Endometrial microvascular endothelial cells (primary cell): ENCODE measurements at regions not wholly inside any gene's neighbourhood (a gene's known extent, or its start where the extent isn't known, plus 50 kb on each side); places are given as distances from the start of the nearest gene placed in this dataset.

ENCODE experiments used
- in situ Hi-C: cut with HindIII; loops from 2 replicates; pipeline ENCODE4 v1.10.0; 2017; ENCODE audit warnings: low sequenced_read_pairs, low pct_unique_long_range_greater_than_20kb; ENCODE audit errors: inconsistent ontology term

DNA sequence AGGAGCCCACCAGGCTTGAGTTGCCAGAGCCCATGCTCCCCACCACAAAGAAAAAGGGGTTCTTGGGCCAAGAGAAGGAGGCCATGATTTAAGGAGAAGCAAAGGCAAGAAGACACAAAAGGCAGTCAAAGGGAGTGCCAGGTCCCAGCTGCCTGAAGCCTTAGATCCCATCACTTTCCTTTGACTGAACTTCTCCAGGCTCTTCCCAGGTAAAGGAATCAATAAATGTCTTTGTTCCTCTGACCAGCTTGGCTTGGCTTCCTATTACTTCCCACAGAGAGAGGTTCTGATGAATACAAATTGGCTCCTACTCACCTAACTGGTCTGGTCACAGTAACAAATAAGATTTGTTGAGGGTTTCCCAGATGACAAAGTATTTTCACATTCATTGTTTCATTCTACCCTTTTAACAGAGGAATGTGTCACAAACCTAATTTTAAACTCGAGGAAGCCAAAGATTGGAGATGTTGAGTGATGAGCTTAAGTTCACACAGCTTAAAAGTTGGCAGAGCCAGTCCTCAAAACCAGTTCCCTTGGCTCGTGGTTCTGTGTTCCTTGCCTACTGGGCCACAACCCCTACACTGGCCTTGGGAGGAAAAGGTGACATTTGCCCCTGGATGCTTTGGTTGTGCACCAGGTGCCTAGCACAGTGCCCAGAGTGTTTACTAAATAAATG is 96.4 kb upstream of the SESN3 start:
- in situ Hi-C loops, result no loop called here

DNA sequence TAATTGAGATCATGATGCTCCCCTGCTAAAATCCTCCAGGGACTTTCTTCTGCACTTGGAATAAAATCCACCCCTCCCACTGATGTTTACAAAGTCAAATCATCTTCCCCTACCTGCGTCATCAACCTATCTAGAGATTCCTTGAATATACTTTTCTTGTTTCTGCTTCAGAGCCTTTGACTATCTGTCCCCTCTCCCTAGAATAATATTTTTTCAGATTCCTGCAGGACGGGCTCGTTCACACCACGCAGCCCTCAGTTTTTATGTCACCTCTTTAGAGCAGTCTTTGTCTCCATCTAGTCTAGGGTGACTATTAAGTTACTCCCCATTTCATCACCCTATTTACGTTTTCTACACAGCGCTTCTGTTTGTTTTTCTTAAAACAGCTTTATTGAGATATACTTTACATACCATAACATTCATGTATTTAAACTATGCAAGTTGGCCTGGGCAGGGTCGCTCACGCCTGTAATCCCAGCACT is 94.8 kb upstream of the SESN3 start:
- in situ Hi-C loops, result no loop called here

DNA sequence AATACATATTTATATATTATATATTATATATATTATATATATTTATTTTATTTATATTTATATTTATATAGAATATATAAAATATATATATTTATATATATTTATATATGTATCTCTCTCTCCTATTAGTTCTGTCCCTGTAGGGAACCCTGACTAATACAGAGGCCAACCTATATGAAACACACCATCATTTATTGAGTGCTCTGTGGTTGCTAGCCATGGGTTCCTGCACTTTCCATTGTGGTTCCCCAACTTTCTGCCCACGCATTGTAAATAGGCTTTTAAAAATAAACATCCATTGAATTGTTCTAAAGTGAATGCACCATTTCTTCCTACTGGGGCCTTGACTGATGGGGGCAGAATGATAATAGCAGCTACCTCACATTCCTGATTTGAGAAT is 93.8 kb upstream of the SESN3 start:
- in situ Hi-C loops, result no loop called here

DNA sequence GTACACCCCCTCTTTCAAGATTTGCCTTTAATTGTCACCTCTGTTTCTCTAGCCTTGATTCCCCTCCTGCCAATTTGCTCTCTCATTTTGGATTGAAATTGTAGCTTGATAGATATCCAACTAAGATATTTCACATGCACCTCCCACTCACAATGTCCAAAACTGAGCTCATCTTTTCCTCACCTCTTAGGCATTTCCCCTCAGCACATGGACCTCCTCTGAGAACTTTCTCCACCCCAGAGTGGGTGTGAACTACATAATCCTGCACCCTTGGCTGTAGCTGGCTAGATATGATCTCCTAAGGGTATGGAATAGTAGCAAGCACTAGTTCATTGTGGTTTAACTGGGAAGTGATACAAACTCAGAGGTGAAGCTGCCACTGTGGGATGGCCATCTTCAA is 91.5 kb upstream of the SESN3 start:
- in situ Hi-C loops, result no loop called here

DNA sequence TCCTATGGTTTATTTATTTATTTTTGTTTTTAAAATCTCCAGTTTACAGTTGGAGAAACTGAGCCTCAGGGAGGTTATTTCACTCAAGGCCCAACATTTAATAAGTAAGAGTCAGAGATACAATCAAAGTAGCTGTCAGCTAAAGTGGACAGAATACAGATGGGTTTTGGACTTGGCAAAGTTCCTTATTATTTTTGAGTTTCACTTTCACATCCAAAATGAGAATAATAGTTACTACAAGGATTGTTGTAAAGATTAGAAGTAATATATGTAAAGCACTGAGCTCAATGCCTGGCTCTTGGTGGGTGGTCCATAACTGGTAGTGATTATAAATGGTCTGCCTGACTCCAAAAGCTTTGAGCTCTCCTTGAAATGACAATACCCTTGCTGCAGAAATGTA is 87.5 kb upstream of the SESN3 start:
- in situ Hi-C loops, result no loop called here

DNA sequence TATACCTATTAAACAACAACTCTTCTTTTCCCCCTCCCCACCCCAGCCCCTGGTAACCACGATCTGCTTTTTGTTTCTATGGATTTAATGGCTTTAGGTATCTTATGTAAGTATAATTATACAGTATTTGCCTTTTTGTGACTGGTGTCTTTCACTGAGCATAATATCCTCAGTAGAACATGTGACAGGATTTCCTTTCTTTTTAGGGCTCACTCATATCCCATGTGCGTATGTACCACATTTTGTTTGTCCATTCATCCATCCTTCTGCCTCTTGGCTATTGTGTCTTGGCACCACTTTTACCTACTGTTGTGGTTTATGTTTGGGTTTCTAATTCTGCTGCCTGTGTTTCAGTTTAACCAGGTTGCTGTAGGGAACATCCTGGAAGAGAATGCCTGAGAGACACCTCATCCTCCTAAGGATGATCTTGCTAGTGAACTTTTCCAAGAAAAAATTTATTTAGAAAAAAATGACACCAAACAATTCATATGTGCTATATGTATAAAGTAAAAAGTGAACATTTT is 77.6 kb upstream of the SESN3 start:
- in situ Hi-C loops, result no loop called here

DNA sequence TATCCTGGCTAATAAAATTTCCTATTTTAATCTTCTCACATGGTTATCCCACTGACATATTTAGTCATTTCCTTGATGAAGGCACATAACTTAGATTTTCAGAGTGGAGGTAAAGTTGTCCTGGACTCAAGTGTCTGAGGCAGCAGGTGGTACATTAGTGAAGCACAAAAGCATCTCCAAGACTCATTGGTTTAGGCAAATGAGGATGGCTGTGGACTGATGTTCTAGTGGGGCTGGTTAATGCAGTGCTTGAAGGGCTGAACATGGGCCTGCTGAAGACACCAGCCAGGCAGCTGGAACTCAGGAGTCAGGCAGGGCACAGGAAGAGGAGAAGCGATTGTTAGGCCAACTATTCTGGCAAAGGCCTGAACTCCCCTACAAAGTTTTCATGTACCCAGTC is 76.3 kb upstream of the SESN3 start:
- in situ Hi-C loops, result no loop called here

DNA sequence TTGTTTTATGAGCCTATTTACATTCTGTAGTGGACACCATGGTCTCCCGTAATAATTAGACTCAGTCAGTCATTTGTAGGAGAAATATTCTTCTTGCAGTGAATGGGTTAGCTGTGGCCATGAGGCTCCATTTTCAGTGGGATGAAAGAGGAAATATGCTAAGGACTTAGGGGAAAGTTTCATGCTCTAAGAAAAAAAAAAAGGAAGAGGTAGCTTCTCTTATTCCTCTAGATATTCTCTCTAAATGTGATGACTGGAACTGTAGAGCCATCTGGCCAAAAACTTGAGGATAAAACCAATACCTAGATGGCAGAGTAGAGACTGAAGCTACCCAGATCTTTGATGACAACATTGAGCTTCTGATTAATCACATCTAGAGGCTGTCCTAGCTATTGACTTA is 75.8 kb upstream of the SESN3 start:
- in situ Hi-C loops, result no loop called here

DNA sequence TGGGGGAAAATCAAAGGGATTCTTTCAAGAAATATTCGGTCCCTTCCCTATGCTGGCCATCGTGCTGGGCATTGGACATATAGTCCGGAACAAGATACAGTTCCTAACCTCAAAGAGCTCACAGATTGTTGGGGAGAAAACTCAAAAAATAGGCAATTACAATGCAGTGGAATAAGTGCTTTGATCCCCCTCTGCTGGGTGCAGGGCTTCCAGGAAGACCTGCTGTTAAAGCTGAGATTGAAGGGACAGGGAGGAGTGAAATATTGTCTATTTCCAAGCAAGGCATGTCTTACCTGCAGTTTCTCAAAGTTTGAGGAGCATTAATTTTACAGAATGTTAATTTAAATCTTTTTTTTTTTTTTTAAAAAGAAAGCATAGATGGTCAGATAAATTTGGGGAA is 75.1 kb upstream of the SESN3 start:
- in situ Hi-C loops, result no loop called here

DNA sequence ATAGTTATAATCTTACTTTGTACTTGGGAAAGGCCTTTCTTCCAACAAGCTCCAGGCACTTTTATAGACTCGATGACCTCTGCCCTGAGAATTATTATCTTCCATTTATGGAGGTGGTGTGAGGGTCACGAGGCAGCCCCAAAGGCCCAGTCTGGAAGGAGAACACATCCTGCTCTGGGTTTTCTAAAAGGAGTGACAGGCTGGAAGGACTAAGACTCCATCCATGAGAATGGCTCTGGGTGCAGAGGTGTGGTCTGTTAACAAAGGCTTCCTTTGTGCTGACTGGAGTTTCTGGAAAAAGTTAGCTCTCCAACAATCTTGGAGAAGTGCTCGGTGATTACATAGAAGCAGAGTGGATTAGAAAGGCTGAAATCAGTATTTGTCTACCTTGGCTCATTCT is 74.7 kb upstream of the SESN3 start:
- in situ Hi-C loops, result no loop called here

DNA sequence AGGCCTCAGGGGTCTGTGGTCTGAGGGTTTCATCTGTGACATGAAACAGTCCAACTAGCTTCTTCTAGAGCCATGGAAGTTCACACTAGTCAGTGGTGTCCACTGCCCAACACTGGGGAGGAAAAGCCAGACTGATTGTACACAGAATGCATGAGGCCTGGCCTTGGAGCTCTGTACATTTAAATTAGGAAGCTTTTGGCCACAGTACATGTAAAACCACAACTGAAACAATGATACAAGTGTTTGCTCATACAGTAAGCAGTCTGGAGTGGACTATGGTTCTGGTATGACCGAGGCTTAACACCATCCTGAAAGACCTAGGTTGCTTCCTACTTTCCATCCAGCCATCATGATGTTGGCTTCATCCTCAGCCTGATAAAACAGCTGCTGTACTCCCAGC is 73.8 kb upstream of the SESN3 start:
- in situ Hi-C loops, result no loop called here

DNA sequence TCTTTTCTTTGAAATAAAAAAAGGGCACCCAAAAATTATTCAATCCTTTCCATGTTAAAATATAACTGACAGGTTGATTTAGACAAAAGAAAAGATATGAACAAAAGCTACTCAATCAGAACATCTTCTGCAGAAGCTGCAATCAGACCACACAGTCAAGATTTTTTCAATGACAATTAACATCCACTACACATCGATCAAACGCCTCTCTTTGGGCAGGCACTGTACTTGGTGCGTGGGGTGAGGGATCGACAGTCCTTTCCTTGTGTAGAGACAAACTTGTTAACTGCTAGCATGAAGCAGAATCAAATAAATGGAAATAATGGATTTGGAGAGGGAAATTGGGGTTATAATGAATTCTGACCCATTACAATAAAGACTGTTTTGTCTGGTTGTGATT is 71.2 kb upstream of the SESN3 start:
- in situ Hi-C loops, result no loop called here

DNA sequence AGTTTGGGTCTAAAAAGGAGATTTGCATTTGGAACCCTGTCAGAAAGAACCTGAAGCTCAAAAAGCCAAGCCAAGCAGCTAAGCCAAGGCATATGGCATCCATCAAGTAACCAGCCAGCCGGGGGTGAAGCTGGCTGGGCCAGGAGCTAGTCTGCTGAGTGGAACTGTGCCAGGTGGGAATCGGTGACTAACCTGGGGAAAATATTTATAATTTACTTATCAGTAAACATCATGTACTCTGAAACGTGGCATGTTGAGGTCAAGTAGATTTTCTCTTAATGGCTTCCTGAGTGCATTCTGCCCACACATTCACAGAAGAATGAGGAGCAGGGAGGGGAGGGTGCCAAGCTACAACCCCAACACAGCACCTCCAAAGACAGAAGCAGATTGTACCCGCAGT is 70.5 kb upstream of the SESN3 start:
- in situ Hi-C loops, result no loop called here

DNA sequence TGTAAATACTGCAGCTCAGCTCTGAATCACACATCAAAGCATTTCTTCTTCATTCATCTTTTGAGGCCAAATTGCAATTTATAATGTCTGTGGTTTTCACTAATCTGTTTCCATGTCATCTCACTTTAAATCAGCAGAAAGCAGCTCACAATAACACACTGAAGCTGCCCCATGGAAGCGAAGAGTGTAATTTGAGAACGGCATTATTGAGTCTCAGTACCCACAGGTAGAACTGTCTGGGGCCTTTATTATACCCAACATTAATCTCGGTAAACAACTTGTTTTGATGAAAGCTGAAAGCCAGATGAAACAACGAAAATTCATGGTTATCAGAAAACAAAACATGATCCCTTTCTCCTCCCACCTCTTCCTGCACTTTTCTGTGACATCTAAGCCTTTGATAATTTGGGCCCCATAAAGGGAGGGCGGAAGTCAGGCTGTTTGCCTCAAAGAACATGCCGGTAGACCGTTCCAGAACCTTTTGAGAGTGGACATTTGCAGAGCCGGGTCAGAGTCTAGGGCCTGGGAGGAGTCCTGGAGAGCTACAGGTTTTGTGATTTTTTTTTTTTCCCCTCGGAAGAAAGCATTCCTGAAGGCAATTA is 68.2 kb upstream of the SESN3 start:
- in situ Hi-C loops, result no loop called here

DNA sequence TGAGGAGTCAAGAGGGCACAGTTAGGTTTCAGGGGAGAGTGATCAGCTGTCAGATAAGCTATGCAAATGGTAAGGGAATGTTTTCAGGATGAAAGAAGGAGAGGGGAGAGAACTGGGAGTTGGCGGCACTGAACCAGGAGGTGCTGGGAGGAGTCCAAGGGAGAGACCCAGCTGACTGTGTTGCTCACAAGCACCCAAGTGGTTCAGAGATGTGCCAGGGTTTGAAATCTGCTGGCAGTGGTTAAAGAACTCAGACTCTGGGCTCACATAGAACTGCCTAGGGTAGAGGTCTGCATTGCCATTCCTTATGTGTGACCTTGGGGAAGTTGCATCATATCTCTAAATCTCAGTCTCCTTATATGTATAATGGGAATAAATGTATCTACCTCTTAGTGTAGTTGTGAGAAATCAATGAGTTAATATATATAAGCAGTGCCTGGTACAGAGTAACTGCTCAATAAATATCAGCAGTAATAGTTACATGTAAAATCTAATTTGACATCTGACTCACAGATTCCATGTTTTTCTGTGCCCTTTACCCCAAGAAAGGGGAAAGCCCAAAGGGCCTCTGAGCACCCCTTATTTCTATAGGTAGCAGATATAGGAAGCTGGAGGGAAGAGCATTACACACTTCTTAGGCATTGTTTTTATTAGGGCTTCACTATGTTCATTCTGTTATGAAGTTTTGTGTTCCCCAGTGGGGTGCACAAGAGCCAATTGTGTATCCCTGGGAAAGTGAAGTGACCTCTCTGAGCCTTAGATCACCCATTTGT is 66.9 kb upstream of the SESN3 start:
- in situ Hi-C loops, result no loop called here

DNA sequence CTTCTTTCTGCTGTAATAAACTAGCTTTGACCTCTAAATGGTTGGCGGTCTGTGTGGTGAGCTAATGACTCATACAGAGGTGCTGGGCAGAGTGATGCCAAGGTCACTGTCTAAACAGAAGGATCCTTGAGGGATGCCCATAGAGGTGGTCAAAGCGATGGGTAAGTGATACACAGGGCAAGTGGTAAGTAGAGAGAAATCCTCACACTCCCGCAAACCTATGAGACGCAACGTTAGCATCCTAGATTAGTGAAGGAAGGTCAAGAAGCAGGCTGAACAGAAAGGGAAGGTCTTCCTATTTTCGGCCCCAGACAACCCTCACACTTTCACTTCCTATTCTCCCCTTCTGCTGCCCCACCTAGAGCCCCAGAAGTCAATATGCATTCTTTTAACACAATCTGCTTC is 65.6 kb upstream of the SESN3 start:
- in situ Hi-C loops, result no loop called here

DNA sequence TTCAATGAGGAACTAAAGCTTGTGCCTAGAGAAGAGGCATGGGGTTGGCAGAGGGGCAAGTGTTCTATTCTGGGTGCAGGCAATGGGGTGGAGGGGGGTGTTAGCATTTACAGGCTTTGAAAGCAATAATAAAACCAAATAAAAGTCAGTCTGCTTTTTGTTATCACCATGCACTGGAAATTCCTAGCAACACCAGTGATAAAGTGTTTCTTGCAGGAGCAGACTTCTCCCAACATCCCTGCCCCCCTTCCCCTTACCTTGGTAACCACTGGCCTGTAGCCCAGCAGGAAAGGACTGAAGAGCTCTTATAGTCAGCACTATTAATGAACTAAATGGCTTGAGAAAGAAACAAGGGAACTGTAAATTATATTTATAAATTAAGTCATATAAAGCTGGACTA is 65.2 kb upstream of the SESN3 start:
- in situ Hi-C loops, result no loop called here

DNA sequence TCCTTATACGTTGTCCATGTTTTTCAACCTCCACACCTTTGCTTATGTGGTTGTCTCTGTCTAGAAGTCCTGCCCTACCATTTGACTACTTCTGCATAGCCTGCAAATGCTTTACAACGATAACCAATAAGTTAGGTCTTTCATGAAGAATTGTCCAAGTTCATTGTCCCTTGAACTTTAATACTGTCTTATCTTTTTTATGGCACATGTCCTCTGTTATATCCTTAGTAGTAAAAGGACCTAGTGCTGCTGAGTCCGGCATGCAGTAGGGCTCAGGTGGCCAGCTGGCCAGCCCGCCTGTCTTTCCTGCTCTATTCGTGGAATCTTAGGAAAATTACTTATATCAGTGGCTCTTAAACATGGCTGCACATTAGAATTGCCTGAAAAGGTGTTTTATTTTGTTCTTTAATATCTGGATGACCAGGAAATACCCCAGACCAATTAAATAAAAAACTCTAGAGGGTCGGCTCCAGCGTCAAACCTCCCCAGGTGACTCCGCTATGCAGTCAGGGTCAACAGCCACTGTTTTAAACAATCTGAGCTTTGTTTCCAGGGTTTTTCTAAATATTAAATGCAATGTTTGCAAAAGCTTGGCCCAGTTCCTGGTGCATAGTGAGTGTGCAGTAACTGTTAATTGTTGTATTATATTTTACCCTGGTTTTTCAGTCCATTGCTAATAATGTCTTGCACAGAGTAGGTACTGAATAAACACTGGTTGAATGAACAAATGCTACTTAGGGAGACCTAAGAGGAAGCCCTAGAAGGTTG is 64.6 kb upstream of the SESN3 start:
- in situ Hi-C loops, result no loop called here

DNA sequence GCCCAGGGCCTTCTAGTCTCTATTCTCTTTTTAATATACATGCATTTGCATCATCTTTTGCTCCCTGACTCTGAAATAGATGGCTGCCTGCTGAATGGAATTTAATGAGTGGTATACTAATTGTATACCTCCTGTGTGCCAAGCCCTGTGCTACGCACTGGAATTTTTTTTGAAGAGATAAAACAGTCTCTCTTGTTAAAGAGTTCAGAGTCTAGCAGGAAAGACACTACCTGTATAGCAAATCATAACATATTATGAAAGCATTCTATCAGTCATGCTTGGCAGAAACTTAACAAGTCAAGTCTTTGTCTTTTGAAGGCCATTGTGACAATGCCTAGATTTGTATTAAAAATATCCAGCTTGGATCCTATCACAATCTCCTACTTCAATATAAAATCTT is 63.7 kb upstream of the SESN3 start:
- in situ Hi-C loops, result no loop called here
